MM.1S (cell line): ENCODE measurements at regions not wholly inside any gene's neighbourhood (a gene's known extent, or its start where the extent isn't known, plus 50 kb on each side); places are given as distances from the start of the nearest gene placed in this dataset.

Experiments used
- DNase-seq: peaks from one replicate; pipeline ENCODE4 v3.0.0-alpha.2; 2015
- H2AFZ ChIP-seq: fragments of 300-600 bp; sonication (generic); 2 replicates; pipeline ENCODE4 v1.6.0; 2016; ENCODE audit warnings: antibody characterized with exemption, low read length
- H3F3A ChIP-seq: fragments of 300-600 bp; sonication (generic); 2 replicates; pipeline ENCODE4 v1.6.1; 2016; ENCODE audit warnings: mild to moderate bottlenecking, antibody characterized with exemption, low read length, moderate library complexity, mixed read lengths; ENCODE audit not compliant: insufficient read depth
- H3K27ac ChIP-seq: fragments of 300-600 bp; sonication (generic); 2 replicates; pipeline ENCODE4 v1.5.1; 2016; ENCODE audit warnings: mild to moderate bottlenecking, low read length
- H3K27me3 ChIP-seq: fragments of 300-600 bp; sonication (generic); replicated peaks from 2 replicates; pipeline ENCODE4 v1.6.0; 2016; ENCODE audit warnings: low read length; ENCODE audit not compliant: insufficient read depth
- H3K36me3 ChIP-seq: fragments of 300-600 bp; sonication (generic); replicated peaks from 2 replicates; pipeline ENCODE4 v1.6.1; 2016; ENCODE audit warnings: mild to moderate bottlenecking, low read length, mixed read lengths; ENCODE audit not compliant: insufficient read depth
- H3K4me1 ChIP-seq: fragments of 300-600 bp; sonication (generic); 2 replicates; pipeline ENCODE4 v1.6.1; 2016; ENCODE audit warnings: low read length, mixed read lengths
- H3K4me2 ChIP-seq: fragments of 300-600 bp; sonication (generic); 2 replicates; pipeline ENCODE4 v1.6.0; 2016; ENCODE audit warnings: low read depth, low read length
- H3K4me3 ChIP-seq: fragments of 300-600 bp; sonication (generic); 2 replicates; pipeline ENCODE4 v1.5.1; 2016; ENCODE audit warnings: low read length, mixed read lengths
- H3K79me2 ChIP-seq: fragments of 300-600 bp; sonication (generic); 2 replicates; pipeline ENCODE4 v1.6.1; 2016; ENCODE audit warnings: mixed run types, low read length, mixed read lengths
- H3K9ac ChIP-seq: fragments of 300-600 bp; sonication (generic); 2 replicates; pipeline ENCODE4 v1.6.1; 2016; ENCODE audit warnings: low read length, mixed read lengths
- H3K9me2 ChIP-seq: fragments of 300-600 bp; sonication (generic); replicated peaks from 2 replicates; pipeline ENCODE4 v1.6.1; 2016; ENCODE audit warnings: mild to moderate bottlenecking, low read length, mixed read lengths; ENCODE audit not compliant: insufficient read depth
- H3K9me3 ChIP-seq: fragments of 300-600 bp; sonication (generic); replicated peaks from 2 replicates; pipeline ENCODE4 v1.6.1; 2016; ENCODE audit warnings: mild to moderate bottlenecking, low read length, mixed read lengths; ENCODE audit not compliant: insufficient read depth
- H4K20me1 ChIP-seq: fragments of 300-600 bp; sonication (generic); 2 replicates; pipeline ENCODE4 v1.6.1; 2016; ENCODE audit warnings: mild to moderate bottlenecking, low read length, moderate library complexity, mixed read lengths; ENCODE audit not compliant: insufficient read depth
- CTCF ChIP-seq: fragments of 300-600 bp; sonication (generic); IDR thresholded peaks from 2 replicates; pipeline ENCODE4 v1.5.1; 2016; ENCODE audit warnings: antibody characterized with exemption, low read length, mixed read lengths
- EZH2 ChIP-seq: fragments of 300-600 bp; sonication (generic); optimal IDR thresholded peaks from 2 replicates; pipeline ENCODE3; 2017; ENCODE audit warnings: low read depth, mild to moderate bottlenecking, antibody characterized with exemption, low read length, mixed read lengths
- EZH2phosphoT487 ChIP-seq: fragments of 300-600 bp; sonication (generic); IDR thresholded peaks from 2 replicates; pipeline ENCODE4 v1.6.1; 2018; ENCODE audit warnings: antibody characterized with exemption, low read length

GRCh38 chr14:97532052-97532451 is 734.9 kb downstream of the VRK1 start:
- no peak for TF ChIP-seq EZH2
- TF ChIP-seq CTCF: no peak
- TF ChIP-seq EZH2phosphoT487: no peak
- no peaks in the 10 kb centered on the region for H3K36me3 ChIP-seq
- H3F3A ChIP-seq: no peaks in the 10 kb centered on the region
- H3K79me2 ChIP-seq: no peaks in the 10 kb centered on the region
- no peak for DNase-seq
- H3K9me2 ChIP-seq: no peaks in the 10 kb centered on the region
- no peaks in the 10 kb centered on the region for H3K4me1 ChIP-seq
- H3K27ac ChIP-seq: no peak overlapping the region
- H3K4me2 ChIP-seq: no peak overlapping the region
- no peak overlapping the region for H3K9ac ChIP-seq
- no peak overlapping the region for H2AFZ ChIP-seq
- H3K4me3 ChIP-seq: no peak overlapping the region
- H3K9me3 ChIP-seq: no peaks in the 10 kb centered on the region
- no peaks in the 10 kb centered on the region for H3K27me3 ChIP-seq
- H4K20me1 ChIP-seq: no peaks in the 10 kb centered on the region

- no peaks in the 10 kb centered on the region for H3K36me3 ChIP-seq
- DNase-seq: no peak
- H2AFZ ChIP-seq: no peak overlapping the region
- H3K9me2 ChIP-seq: no peaks in the 10 kb centered on the region
- no peak overlapping the region for H3K9ac ChIP-seq
- no peaks in the 10 kb centered on the region for H3K4me1 ChIP-seq
- no peak overlapping the region for H3K4me3 ChIP-seq
- H3K27ac ChIP-seq: no peak overlapping the region
- no peaks in the 10 kb centered on the region for H3F3A ChIP-seq
- no peak for TF ChIP-seq EZH2
- TF ChIP-seq EZH2phosphoT487: no peak
- TF ChIP-seq CTCF: no peak
- H4K20me1 ChIP-seq: no peaks in the 10 kb centered on the region
- H3K79me2 ChIP-seq: no peaks in the 10 kb centered on the region
- H3K9me3 ChIP-seq: no peaks in the 10 kb centered on the region
- H3K4me2 ChIP-seq: no peak overlapping the region
- no peaks in the 10 kb centered on the region for H3K27me3 ChIP-seq
Measured at GRCh38 chr14:97536421-97536820, 739.2 kb downstream of the VRK1 start.

GRCh38 chr14:97538749-97539410 is 741.7 kb downstream of the VRK1 start:
- no peak for DNase-seq
- Histone ChIP-seq H3F3A (no peaks in the 10 kb centered on the region), H3K4me3 (no peak overlapping the region), H2AFZ (no peak overlapping the region), H3K79me2 (no peaks in the 10 kb centered on the region), H3K36me3 (no peaks in the 10 kb centered on the region), H3K4me1 (no peaks in the 10 kb centered on the region), H4K20me1 (no peaks in the 10 kb centered on the region), H3K27me3 (no peaks in the 10 kb centered on the region), H3K9me3 (no peaks in the 10 kb centered on the region), H3K9ac (no peak overlapping the region), H3K9me2 (no peaks in the 10 kb centered on the region), H3K27ac (no peak overlapping the region), H3K4me2 (no peak overlapping the region)
- no peak for TF ChIP-seq CTCF
- TF ChIP-seq EZH2phosphoT487: no peak
- TF ChIP-seq EZH2: no peak
